Mammary epithelial cell (primary cell): ENCODE measurements at regions not wholly inside any gene's neighbourhood (a gene's known extent, or its start where the extent isn't known, plus 50 kb on each side); places are given as distances from the start of the nearest gene placed in this dataset.

Experiments used
- EZH2 ChIP-seq: IDR thresholded peaks from 2 replicates; pipeline ENCODE4 v1.6.1; 2012; ENCODE audit warnings: low read length, inconsistent platforms, borderline replicate concordance
- TF ChIP-seq, protein P1 (sequence below), 2 donors: IDR thresholded peaks in 1 of 2; conservative IDR thresholded peaks in 1 of 2; 2 replicates each; pipeline ENCODE4 v1.5.1; 2011 to 2012; ENCODE audit warnings: inconsistent platforms in 2 of 2, low read length in 2 of 2, mild to moderate bottlenecking in 2 of 2, control low read depth in 1 of 2, low read depth in 1 of 2; ENCODE audit not compliant: insufficient read depth in 1 of 2; ENCODE audit errors: extremely low read depth in 1 of 2

DNA sequence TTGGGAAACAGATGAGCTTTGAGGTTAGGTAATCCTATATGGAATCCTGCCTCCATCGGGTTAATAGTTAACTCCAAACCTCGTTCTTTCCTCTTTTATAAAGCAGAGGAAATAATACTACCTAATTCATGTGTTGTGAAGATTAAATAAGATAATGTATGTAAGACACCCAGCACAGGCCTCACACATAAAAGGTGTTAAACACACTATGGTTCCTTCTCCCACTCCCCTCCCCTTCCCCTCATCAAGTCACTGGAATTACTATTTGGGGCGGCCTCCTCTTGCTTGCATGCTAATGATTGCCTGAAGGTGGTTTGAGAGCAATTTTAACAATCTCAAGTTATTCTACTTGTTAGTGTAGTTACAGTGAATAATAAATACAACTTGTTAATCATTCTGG is 404.4 kb upstream of the RASGEF1B start:
- TF ChIP-seq, protein P1, sequence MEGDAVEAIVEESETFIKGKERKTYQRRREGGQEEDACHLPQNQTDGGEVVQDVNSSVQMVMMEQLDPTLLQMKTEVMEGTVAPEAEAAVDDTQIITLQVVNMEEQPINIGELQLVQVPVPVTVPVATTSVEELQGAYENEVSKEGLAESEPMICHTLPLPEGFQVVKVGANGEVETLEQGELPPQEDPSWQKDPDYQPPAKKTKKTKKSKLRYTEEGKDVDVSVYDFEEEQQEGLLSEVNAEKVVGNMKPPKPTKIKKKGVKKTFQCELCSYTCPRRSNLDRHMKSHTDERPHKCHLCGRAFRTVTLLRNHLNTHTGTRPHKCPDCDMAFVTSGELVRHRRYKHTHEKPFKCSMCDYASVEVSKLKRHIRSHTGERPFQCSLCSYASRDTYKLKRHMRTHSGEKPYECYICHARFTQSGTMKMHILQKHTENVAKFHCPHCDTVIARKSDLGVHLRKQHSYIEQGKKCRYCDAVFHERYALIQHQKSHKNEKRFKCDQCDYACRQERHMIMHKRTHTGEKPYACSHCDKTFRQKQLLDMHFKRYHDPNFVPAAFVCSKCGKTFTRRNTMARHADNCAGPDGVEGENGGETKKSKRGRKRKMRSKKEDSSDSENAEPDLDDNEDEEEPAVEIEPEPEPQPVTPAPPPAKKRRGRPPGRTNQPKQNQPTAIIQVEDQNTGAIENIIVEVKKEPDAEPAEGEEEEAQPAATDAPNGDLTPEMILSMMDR (conservative IDR thresholded peaks at IDR 0.05 in 1 of 2, IDR thresholded peaks at IDR 0.05 in 1 of 2; ENCODE audit: extremely low read depth in 1 of 2, insufficient read depth in 1 of 2, low read depth in 1 of 2, low read length in 2 of 2) = no peak
- no peak for TF ChIP-seq EZH2
